GM13976 (cell line): ENCODE measurements at regions not wholly inside any gene's neighbourhood (a gene's known extent, or its start where the extent isn't known, plus 50 kb on each side); places are given as distances from the start of the nearest gene placed in this dataset.
"Not testable (repeated sequence)": the region's sequence is repeated elsewhere in the genome, so short reads cannot be mapped to it uniquely, and the experiment has no call there.

Experiments used
- DNase-seq: peaks from one replicate; pipeline ENCODE4 v3.0.0; 2012; ENCODE audit warnings: low spot score
- CTCF ChIP-seq: IDR thresholded peaks from 2 replicates; pipeline ENCODE4 v1.5.1; 2012; ENCODE audit warnings: borderline replicate concordance, mild to moderate bottlenecking; ENCODE audit not compliant: insufficient read depth; ENCODE audit errors: extremely low read depth, missing control alignments, control extremely low read depth
- in situ Hi-C: fragments of 300-500 bp; cut with MboI; formaldehyde crosslinking; loops from one replicate; pipeline ENCODE4 v1.12.0; 2022; ENCODE audit warnings: low sequenced_read_pairs, mixed read lengths, inconsistent platforms; ENCODE audit not compliant: unreplicated experiment

- in situ Hi-C loops = no loop called here
- TF ChIP-seq CTCF = no peak
- no peak for DNase-seq
Observed at GRCh38 chr6:168374051-168374502, 54.5 kb upstream of the DACT2 start.

GRCh38 chr6:168374541-168375071 lies 55.0 kb upstream of the DACT2 start:
- no peak for DNase-seq
- no peak for TF ChIP-seq CTCF
- in situ Hi-C loops = no loop called here

- in situ Hi-C loops = no loop called here
- no peak for DNase-seq
- no peak for TF ChIP-seq CTCF
Observed at GRCh38 chr6:168376120-168376519, 56.5 kb upstream of the DACT2 start.

- TF ChIP-seq CTCF = no peak
- in situ Hi-C loops = no loop called here
- DNase-seq = no peak
Observed at GRCh38 chr6:168376811-168377483, 57.4 kb upstream of the DACT2 start.

GRCh38 chr6:168377484-168377855 lies 57.9 kb upstream of the DACT2 start:
- in situ Hi-C loops = no loop called here
- DNase-seq = no peak
- TF ChIP-seq CTCF = no peak

GRCh38 chr6:168377856-168378832 lies 58.6 kb upstream of the DACT2 start:
- in situ Hi-C loops = no loop called here
- no peak for DNase-seq
- TF ChIP-seq CTCF = no peak

- in situ Hi-C loops = not testable (repeated sequence)
Observed at GRCh38 chr6:168379579-168379978, 60.0 kb upstream of the DACT2 start.

GRCh38 chr6:168380166-168380955 lies 60.6 kb upstream of the SMOC2 start:
- in situ Hi-C loops, DNase-seq: not testable (repeated sequence)

More at GRCh38 chr6:168379579-168379978, 60.0 kb upstream of the DACT2 start:
- DNase-seq = not testable (repeated sequence)
